ENCODE measurements at regions not wholly inside any gene's neighbourhood (a gene's known extent, or its start where the extent isn't known, plus 50 kb on each side); places are given as distances from the start of the nearest gene placed in this dataset.
A peak's percentile ranks its signal among the peaks of the same experiment; 100 is the strongest.

GRCh38 chr1:177849579-177850290, 120.1 kb downstream of the SEC16B start:
- ATAC-seq (no peak), DNase-seq (no peak)
- intact Hi-C loops (cut with DNase I): no loop called here

GRCh38 chr1:177849130-177849529, 120.7 kb downstream of the SEC16B start:
- peak in 1 of 2 donors; percentile 33 for ATAC-seq
- DNase-seq: no peak
- intact Hi-C loops (cut with DNase I): no loop called here

GRCh38 chr1:177848577-177848976, 121.3 kb downstream of the SEC16B start:
- DNase-seq (no peak), ATAC-seq (no peak)
- intact Hi-C loops (cut with DNase I): no loop called here

- ATAC-seq (no peak), DNase-seq (no peak)
- intact Hi-C loops (cut with DNase I): no loop called here
These were observed 122.0 kb downstream of the SEC16B start for GRCh38 chr1:177847843-177848242.

- ATAC-seq: no peak
- intact Hi-C loops (cut with DNase I): no loop called here
- DNase-seq: no peak
These were observed 130.9 kb downstream of the SEC16B start for GRCh38 chr1:177838907-177839485.

GRCh38 chr1:177833631-177834030, 136.2 kb downstream of the SEC16B start:
- intact Hi-C loops (cut with DNase I): no loop called here
- DNase-seq: no peak
- ATAC-seq: no peak

- ATAC-seq: no peak
- DNase-seq: no peak
- intact Hi-C loops (cut with DNase I): no loop called here
These were observed 139.2 kb downstream of the SEC16B start for GRCh38 chr1:177830531-177831135.

- intact Hi-C loops (cut with DNase I): no loop called here
- DNase-seq: no peak
- ATAC-seq: no peak
These were observed 144.5 kb downstream of the SEC16B start for GRCh38 chr1:177825276-177825901.

- intact Hi-C loops (cut with DNase I): no loop called here
- peak in 1 of 2 donors; percentile 56 for ATAC-seq
- DNase-seq: no peak
These were observed 145.3 kb downstream of the SEC16B start for GRCh38 chr1:177824508-177824982.

GRCh38 chr1:177820213-177820612, 149.6 kb downstream of the SEC16B start:
- no peak for DNase-seq
- intact Hi-C loops (cut with DNase I): no loop called here
- ATAC-seq: no peak

- DNase-seq: no peak
- no peak for ATAC-seq
- intact Hi-C loops (cut with DNase I): no loop called here
These were observed 151.7 kb downstream of the SEC16B start for GRCh38 chr1:177817937-177818875.

GRCh38 chr1:177812650-177813049, 157.2 kb downstream of the SEC16B start:
- intact Hi-C loops (cut with DNase I): no loop called here
- DNase-seq (no peak), ATAC-seq (no peak)

GRCh38 chr1:177812144-177812543, 157.7 kb downstream of the SEC16B start:
- intact Hi-C loops (cut with DNase I): no loop called here
- DNase-seq: no peak
- ATAC-seq: no peak

- intact Hi-C loops (cut with DNase I): no loop called here
- DNase-seq: no peak
- ATAC-seq: no peak
These were observed 158.4 kb downstream of the SEC16B start for GRCh38 chr1:177811429-177811828.

GRCh38 chr1:177809819-177810218, 160.0 kb downstream of the SEC16B start:
- intact Hi-C loops (cut with DNase I): no loop called here
- DNase-seq (no peak), ATAC-seq (no peak)

GRCh38 chr1:177802304-177802703, 167.6 kb downstream of the SEC16B start:
- intact Hi-C loops (cut with DNase I): no loop called here
- peak in 1 of 2 donors; percentile 61 for ATAC-seq
- DNase-seq: no peak

GRCh38 chr1:177801790-177802189, 168.1 kb downstream of the SEC16B start:
- no peak for ATAC-seq
- no peak for DNase-seq
- intact Hi-C loops (cut with DNase I): no loop called here

GRCh38 chr1:177800400-177801088, 169.3 kb downstream of the SEC16B start:
- peak in 1 of 2 donors; percentile 23 for ATAC-seq
- intact Hi-C loops (cut with DNase I): no loop called here
- no peak for DNase-seq

GRCh38 chr1:177799746-177800145, 170.1 kb downstream of the SEC16B start:
- intact Hi-C loops (cut with DNase I): no loop called here
- ATAC-seq: no peak
- DNase-seq: no peak

Measured in left cardiac atrium (tissue), 4 donors.